A549 (cell line): ENCODE measurements at regions not wholly inside any gene's neighbourhood (a gene's known extent, or its start where the extent isn't known, plus 50 kb on each side); places are given as distances from the start of the nearest gene placed in this dataset.

ENCODE experiments used
- ATAC-seq, 2 experiments: fragments of 200-7000 bp in 1 of 2; fragments of >200 bp in 1 of 2; cut with Nextera tagmentation in 1 of 2; cut with Tn5 transposase in 1 of 2; 3 replicates each; pipeline versions ENCODE4 v1.8.0 to v1.9.1; 2018 to 2020; ENCODE audit warnings: mild to moderate bottlenecking in 1 of 2, moderate library complexity in 1 of 2
- CTCF ChIA-PET: fragments of 300-600 bp; sonication (Branson Sonifier 250); formaldehyde crosslinking; extraction: SDS; loops from one replicate; lab custom pipeline; 2021; ENCODE audit warnings: antibody characterized with exemption, inconsistent platforms; lab: Yijun Ruan, JAX
- POLR2A ChIA-PET: fragments of 350-600 bp; formaldehyde crosslinking; extraction: SDS; loops from one replicate; lab custom pipeline; 2021; ENCODE audit warnings: antibody characterized with exemption, inconsistent platforms; lab: Yijun Ruan, JAX
- DNase-seq, 2 experiments: peaks; one replicate each; pipeline versions ENCODE4 v3.0.0 to v3.0.0-alpha.2; 2011 to 2016; ENCODE audit warnings: low read depth in 1 of 2, low spot score in 1 of 2
- FAIRE-seq: peaks from 2 replicates; lab custom pipeline; 2011; peaks lifted over from hg19 to GRCh38; lab: Jason Lieb, UNC
- H3K27ac ChIP-seq, 2 experiments: fragments of >200 bp; sonication (Bioruptor Twin); formaldehyde crosslinking; 3 replicates each; pipeline ENCODE4 v1.5.1; 2016 to 2017
- H3K4me1 ChIP-seq: fragments of >200 bp; sonication (Bioruptor Twin); formaldehyde crosslinking; 3 replicates; pipeline ENCODE4 v1.6.1; 2016
- H3K4me2 ChIP-seq: fragments of >200 bp; sonication (Bioruptor Twin); formaldehyde crosslinking; 3 replicates; pipeline ENCODE4 v1.6.1; 2016
- H3K4me3 ChIP-seq: fragments of >200 bp; sonication (Bioruptor Twin); formaldehyde crosslinking; 3 replicates; pipeline ENCODE4 v1.5.1; 2016
- H3K9me3 ChIP-seq: fragments of >200 bp; sonication (Bioruptor Twin); formaldehyde crosslinking; 3 replicates; pipeline ENCODE4 v1.6.1; 2016
- BHLHE40 ChIP-seq: IDR thresholded peaks from 2 replicates; pipeline ENCODE4 v1.6.1; 2012; ENCODE audit warnings: low read depth, low read length, inconsistent platforms
- CEBPB ChIP-seq, 2 experiments: fragments of >200 bp in 1 of 2; sonication (Bioruptor Twin) in 1 of 2; formaldehyde crosslinking in 1 of 2; IDR thresholded peaks; 2 replicates each; pipeline ENCODE4 v1.6.1; 2012 to 2016
- CTCF ChIP-seq: fragments of >200 bp; sonication (Bioruptor Twin); formaldehyde crosslinking; IDR thresholded peaks from 3 replicates; pipeline ENCODE4 v1.5.1; 2016
- EHMT2 ChIP-seq: fragments of 200-600 bp; sonication (generic); IDR thresholded peaks from 2 replicates; pipeline ENCODE4 v1.6.1; 2016; ENCODE audit warnings: antibody characterized with exemption, low read depth, mild to moderate bottlenecking, moderate library complexity
- ELK1 ChIP-seq: fragments of 150-350 bp; IDR thresholded peaks from 2 replicates; pipeline ENCODE4 v1.6.1; 2014; ENCODE audit warnings: low read depth, mild to moderate bottlenecking, low read length
- HEYL ChIP-seq: fragments of 250-450 bp; sonication (Bioruptor Pico); IDR thresholded peaks from 2 replicates; pipeline ENCODE4 v1.8.0; 2021; ENCODE audit warnings: mild to moderate bottlenecking, moderate library complexity
- HMGXB4 ChIP-seq: fragments of 250-450 bp; sonication (Bioruptor Pico); IDR thresholded peaks from 2 replicates; pipeline ENCODE4 v1.5.0; 2021; ENCODE audit warnings: mild to moderate bottlenecking, moderate library complexity, borderline replicate concordance
- HOXA7 ChIP-seq: fragments of 250-450 bp; sonication (Bioruptor Pico); IDR thresholded peaks from 2 replicates; pipeline ENCODE4 v1.5.0; 2020; ENCODE audit warnings: mild to moderate bottlenecking, moderate library complexity
- HOXB13 ChIP-seq: fragments of 250-450 bp; sonication (Bioruptor Pico); IDR thresholded peaks from 2 replicates; pipeline ENCODE4 v1.5.0; 2020; ENCODE audit warnings: low read depth, mild to moderate bottlenecking, moderate library complexity
- JUNB ChIP-seq: fragments of >200 bp; sonication (Bioruptor Twin); formaldehyde crosslinking; IDR thresholded peaks from 2 replicates; pipeline ENCODE4 v1.6.1; 2016
- KDM5A ChIP-seq: fragments of 200-600 bp; sonication (generic); IDR thresholded peaks from 2 replicates; pipeline ENCODE4 v1.6.1; 2016; ENCODE audit warnings: antibody characterized with exemption, mild to moderate bottlenecking
- MAFK ChIP-seq: fragments of 450-650 bp; IDR thresholded peaks from 2 replicates; pipeline ENCODE4 v1.6.1; 2014; ENCODE audit not compliant: partially characterized antibody
- POLR2A ChIP-seq: IDR thresholded peaks from 2 replicates; pipeline ENCODE4 v1.6.1; 2012; ENCODE audit warnings: mild to moderate bottlenecking, low read length
- RAD21 ChIP-seq, 2 experiments: fragments of >200 bp in 1 of 2; sonication (Bioruptor Twin) in 1 of 2; formaldehyde crosslinking in 1 of 2; IDR thresholded peaks in 1 of 2; conservative IDR thresholded peaks in 1 of 2; 2 replicates in 1 of 2; 3 replicates in 1 of 2; pipeline ENCODE4 v1.6.1; 2012 to 2018; ENCODE audit warnings: inconsistent platforms in 1 of 2
- SREBF2 ChIP-seq: fragments of 450-650 bp; IDR thresholded peaks from 2 replicates; pipeline ENCODE4 v1.6.1; 2014; ENCODE audit warnings: mild to moderate bottlenecking, moderate library complexity
- ZC3H11A ChIP-seq: fragments of 450-650 bp; IDR thresholded peaks from 2 replicates; pipeline ENCODE4 v1.6.1; 2014; ENCODE audit warnings: antibody characterized with exemption, mild to moderate bottlenecking
- ZFP36 ChIP-seq: fragments of 450-650 bp; IDR thresholded peaks from 2 replicates; pipeline ENCODE4 v1.6.1; 2014; ENCODE audit warnings: borderline replicate concordance; ENCODE audit not compliant: partially characterized antibody
- ZNF302 ChIP-seq: fragments of 250-450 bp; sonication (Bioruptor Pico); IDR thresholded peaks from 2 replicates; pipeline ENCODE4 v1.9.0; 2021; ENCODE audit warnings: inconsistent platforms, mild to moderate bottlenecking, moderate library complexity
- WGBS: methylation state at CpG from one replicate; pipeline ENCODE4 v1.1.6; 2017; ENCODE audit errors: missing lambda C conversion rate; 5-methylcytosine and 5-hydroxymethylcytosine counted together

GRCh38 chr10:78689584-78689935 is 379.2 kb upstream of the ZMIZ1 start:
- POLR2A ChIA-PET, result no interaction called here
- H3K4me3 ChIP-seq, result no peak overlapping the region
- no peak for DNase-seq
- TF ChIP-seq RAD21 (conservative IDR thresholded peaks at IDR 0.05 in 1 of 2, IDR thresholded peaks at IDR 0.05 in 1 of 2) (no peak), EHMT2 (no peak), CTCF (no peak), HOXA7 (CRISPR knock-in tag) (no peak), ZC3H11A (no peak), ZNF302 (CRISPR knock-in tag) (no peak), SREBF2 (no peak), BHLHE40 (no peak)
- TF ChIP-seq, all 56 proteins: peak for 0
- no peak for ATAC-seq
- no peak for FAIRE-seq
- Histone ChIP-seq H3K9me3 (no peaks in the 10 kb centered on the region), H3K4me1 (peaks cover 11% of the 10 kb centered on the region), H3K27ac (no peak overlapping the region), H3K4me2 (no peak overlapping the region)
- CTCF ChIA-PET, result interaction anchor here (0.6 kb wide), 1 partner anchor 72 kb away, joined by 3 read pairs; no protein-coding TSS in a partner anchor
- 49% methylated on average over 2 of the region's 2 CpGs for WGBS

GRCh38 chr10:78690354-78691111 is 378.2 kb upstream of the ZMIZ1 start:
- Histone ChIP-seq H3K27ac (no peak overlapping the region), H3K9me3 (no peaks in the 10 kb centered on the region), H3K4me3 (no peak overlapping the region), H3K4me1 (peaks cover 7% of the 10 kb centered on the region), H3K4me2 (no peak overlapping the region)
- TF ChIP-seq ZNF302 (CRISPR knock-in tag) (no peak), CEBPB (IDR thresholded peaks at IDR 0.05) (no peak), MAFK (no peak), JUNB (no peak), HOXB13 (CRISPR knock-in tag) (no peak), ELK1 (no peak), KDM5A (no peak), EHMT2 (no peak), ZFP36 (no peak), POLR2A (no peak), HEYL (CRISPR knock-in tag) (no peak), SREBF2 (no peak), RAD21 (conservative IDR thresholded peaks at IDR 0.05 in 1 of 2, IDR thresholded peaks at IDR 0.05 in 1 of 2) (no peak)
- FAIRE-seq (no peak), ATAC-seq (no peak), DNase-seq (no peak)
- POLR2A ChIA-PET, result no interaction called here
- CTCF ChIA-PET, result interaction anchor here (1.0 kb wide), 1 partner anchor 26 kb away, joined by 3 read pairs; no protein-coding TSS in a partner anchor
- 74% methylated on average over 3 of the region's 3 CpGs for WGBS

GRCh38 chr10:78691301-78692030 is 377.3 kb upstream of the ZMIZ1 start:
- Histone ChIP-seq H3K4me1 (no peaks in the 10 kb centered on the region), H3K27ac (no peak overlapping the region), H3K9me3 (no peaks in the 10 kb centered on the region), H3K4me3 (no peak overlapping the region), H3K4me2 (no peak overlapping the region)
- DNase-seq (no peak), ATAC-seq (no peak), FAIRE-seq (no peak)
- no peak for TF ChIP-seq HMGXB4
- WGBS, result 25% methylated on average over 4 of the region's 4 CpGs
- POLR2A ChIA-PET, result no interaction called here
- CTCF ChIA-PET, result no interaction called here
